HL-60 (cell line): ENCODE measurements at regions not wholly inside any gene's neighbourhood (a gene's known extent, or its start where the extent isn't known, plus 50 kb on each side); places are given as distances from the start of the nearest gene placed in this dataset.

ENCODE experiments used
- GABPA ChIP-seq: IDR thresholded peaks from 2 replicates; pipeline ENCODE4 v1.6.1; 2012; ENCODE audit warnings: low read depth
- POLR2AphosphoS5 ChIP-seq: IDR thresholded peaks from 2 replicates; pipeline ENCODE4 v1.6.1; 2012; ENCODE audit warnings: low read depth
- SPI1 ChIP-seq: IDR thresholded peaks from 2 replicates; pipeline ENCODE4 v1.6.1; 2012; ENCODE audit warnings: low read depth, mild to moderate bottlenecking, borderline replicate concordance
- TF ChIP-seq, protein P1 (sequence below): IDR thresholded peaks from one replicate; pipeline ENCODE4 v1.5.1; 2011; ENCODE audit warnings: low read length, control low read depth, inconsistent platforms; ENCODE audit not compliant: insufficient read depth
- TF ChIP-seq, protein P2 (sequence below): IDR thresholded peaks from 2 replicates; pipeline ENCODE4 v1.6.1; 2012; ENCODE audit warnings: low read depth; ENCODE audit not compliant: insufficient replicate concordance

DNA sequence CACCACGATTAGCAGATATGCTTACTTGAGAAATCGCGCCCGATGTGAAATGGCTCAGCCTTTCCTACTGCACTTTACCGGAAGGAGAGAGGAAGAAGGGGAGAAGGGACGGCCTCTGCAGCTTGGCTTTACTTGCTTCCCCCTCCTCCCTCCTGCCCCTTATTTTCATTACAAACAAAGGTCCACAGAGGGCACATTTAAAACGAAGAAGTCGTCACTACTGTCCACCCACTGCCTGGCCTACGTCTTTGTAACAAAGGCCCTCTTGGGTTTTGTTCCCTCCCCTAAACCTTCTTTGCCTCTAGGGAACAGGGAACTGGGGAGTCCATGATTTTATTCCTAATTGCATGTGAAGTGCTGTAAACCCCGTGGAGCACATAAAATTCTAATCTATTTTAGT is 308.5 kb downstream of the LMX1A start:
- TF ChIP-seq, protein P1, sequence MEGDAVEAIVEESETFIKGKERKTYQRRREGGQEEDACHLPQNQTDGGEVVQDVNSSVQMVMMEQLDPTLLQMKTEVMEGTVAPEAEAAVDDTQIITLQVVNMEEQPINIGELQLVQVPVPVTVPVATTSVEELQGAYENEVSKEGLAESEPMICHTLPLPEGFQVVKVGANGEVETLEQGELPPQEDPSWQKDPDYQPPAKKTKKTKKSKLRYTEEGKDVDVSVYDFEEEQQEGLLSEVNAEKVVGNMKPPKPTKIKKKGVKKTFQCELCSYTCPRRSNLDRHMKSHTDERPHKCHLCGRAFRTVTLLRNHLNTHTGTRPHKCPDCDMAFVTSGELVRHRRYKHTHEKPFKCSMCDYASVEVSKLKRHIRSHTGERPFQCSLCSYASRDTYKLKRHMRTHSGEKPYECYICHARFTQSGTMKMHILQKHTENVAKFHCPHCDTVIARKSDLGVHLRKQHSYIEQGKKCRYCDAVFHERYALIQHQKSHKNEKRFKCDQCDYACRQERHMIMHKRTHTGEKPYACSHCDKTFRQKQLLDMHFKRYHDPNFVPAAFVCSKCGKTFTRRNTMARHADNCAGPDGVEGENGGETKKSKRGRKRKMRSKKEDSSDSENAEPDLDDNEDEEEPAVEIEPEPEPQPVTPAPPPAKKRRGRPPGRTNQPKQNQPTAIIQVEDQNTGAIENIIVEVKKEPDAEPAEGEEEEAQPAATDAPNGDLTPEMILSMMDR = no peak
- TF ChIP-seq SPI1 (no peak), POLR2AphosphoS5 (no peak), GABPA (no peak)
- TF ChIP-seq, protein P2, sequence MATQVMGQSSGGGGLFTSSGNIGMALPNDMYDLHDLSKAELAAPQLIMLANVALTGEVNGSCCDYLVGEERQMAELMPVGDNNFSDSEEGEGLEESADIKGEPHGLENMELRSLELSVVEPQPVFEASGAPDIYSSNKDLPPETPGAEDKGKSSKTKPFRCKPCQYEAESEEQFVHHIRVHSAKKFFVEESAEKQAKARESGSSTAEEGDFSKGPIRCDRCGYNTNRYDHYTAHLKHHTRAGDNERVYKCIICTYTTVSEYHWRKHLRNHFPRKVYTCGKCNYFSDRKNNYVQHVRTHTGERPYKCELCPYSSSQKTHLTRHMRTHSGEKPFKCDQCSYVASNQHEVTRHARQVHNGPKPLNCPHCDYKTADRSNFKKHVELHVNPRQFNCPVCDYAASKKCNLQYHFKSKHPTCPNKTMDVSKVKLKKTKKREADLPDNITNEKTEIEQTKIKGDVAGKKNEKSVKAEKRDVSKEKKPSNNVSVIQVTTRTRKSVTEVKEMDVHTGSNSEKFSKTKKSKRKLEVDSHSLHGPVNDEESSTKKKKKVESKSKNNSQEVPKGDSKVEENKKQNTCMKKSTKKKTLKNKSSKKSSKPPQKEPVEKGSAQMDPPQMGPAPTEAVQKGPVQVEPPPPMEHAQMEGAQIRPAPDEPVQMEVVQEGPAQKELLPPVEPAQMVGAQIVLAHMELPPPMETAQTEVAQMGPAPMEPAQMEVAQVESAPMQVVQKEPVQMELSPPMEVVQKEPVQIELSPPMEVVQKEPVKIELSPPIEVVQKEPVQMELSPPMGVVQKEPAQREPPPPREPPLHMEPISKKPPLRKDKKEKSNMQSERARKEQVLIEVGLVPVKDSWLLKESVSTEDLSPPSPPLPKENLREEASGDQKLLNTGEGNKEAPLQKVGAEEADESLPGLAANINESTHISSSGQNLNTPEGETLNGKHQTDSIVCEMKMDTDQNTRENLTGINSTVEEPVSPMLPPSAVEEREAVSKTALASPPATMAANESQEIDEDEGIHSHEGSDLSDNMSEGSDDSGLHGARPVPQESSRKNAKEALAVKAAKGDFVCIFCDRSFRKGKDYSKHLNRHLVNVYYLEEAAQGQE = no peak
